ENCODE measurements at regions not wholly inside any gene's neighbourhood (a gene's known extent, or its start where the extent isn't known, plus 50 kb on each side); places are given as distances from the start of the nearest gene placed in this dataset.

DNA sequence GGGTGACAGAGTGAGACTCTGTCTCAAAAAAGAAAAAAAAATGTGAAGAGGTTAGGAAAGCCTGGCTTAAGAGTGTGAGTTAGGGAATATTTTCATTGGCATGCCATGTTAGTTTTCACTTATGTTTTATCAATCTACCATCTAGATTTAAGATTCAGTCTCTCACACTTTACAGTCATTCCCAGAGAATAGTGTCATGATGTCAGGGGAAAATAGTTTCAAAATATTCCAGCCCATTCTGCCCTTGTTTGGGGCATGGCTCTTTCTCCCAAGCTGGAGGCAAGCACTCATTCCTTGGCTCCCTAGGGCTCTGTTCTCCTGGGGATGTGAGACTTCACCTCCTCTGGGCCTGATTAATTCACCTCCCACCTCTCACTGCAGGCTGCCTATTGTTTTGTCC, 331.5 kb downstream of the CXCL12 start:
- Mint-ChIP-seq H3K9me3 (no peaks in the 10 kb centered on the region), H3K4me1 (ENCODE audit: low read depth) (no peaks in the 10 kb centered on the region), H3K4me3 (no peak overlapping the region), H3K36me3 (ENCODE audit: low read depth) (no peaks in the 10 kb centered on the region), H3K27me3 (ENCODE audit: low read depth) (peaks cover 20% of the 10 kb centered on the region), H3K27ac (no peak overlapping the region)
- DNase-seq, result no peak
- CTCF ChIA-PET, result no interaction called here
- intact Hi-C loops (cut with micrococcal nuclease), result loop anchor here (10.0 kb wide), 1 partner anchor 801 kb away; no protein-coding TSS in a partner anchor

DNA sequence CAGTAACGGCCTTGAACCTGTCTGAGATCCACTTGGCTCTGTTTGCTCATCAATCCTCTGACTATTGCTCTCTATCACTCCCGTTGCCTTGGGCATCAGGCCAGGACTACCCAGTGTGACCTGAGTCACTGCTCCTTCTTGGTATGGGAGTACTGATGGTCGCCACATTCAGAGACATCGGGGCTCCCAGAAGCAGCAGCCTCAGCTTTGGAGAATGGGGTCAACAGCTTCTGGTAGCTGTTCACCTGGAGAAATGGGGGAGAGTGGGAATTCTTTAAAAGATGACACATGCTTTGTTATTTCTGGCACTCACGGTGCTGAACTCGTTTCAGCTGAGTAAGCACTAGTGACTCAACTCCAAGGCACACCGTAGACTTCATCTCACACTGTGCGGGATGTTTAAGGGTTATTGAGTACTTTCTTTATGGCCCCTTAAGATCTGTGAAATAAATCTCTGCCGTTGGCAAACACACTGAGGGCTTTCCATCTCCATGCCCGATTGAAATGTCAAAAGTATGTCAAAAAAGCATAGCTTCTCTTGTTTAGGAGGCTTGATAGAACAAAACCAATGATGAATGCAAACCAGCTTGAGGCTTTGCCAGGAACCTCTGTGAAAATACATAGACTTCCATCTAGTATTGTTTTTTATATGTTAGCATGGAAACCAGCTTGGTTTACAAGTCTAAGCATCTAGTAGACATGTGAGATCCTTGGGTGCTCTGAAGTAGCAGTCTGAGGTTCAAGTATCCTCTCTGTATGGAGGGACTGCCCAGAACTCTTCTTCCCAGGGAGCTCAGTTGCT, 333.1 kb downstream of the CXCL12 start:
- H3K4me3 Mint-ChIP-seq, result no peak overlapping the region
- no peaks in the 10 kb centered on the region for H3K9me3 Mint-ChIP-seq
- CTCF ChIA-PET, result no interaction called here
- no peaks in the 10 kb centered on the region for H3K36me3 Mint-ChIP-seq (ENCODE audit: low read depth)
- intact Hi-C loops (cut with micrococcal nuclease), result loop anchor here (10.0 kb wide), 1 partner anchor 803 kb away; no protein-coding TSS in a partner anchor
- H3K27ac Mint-ChIP-seq, result no peak overlapping the region
- no peak for DNase-seq
- H3K27me3 Mint-ChIP-seq (ENCODE audit: low read depth), result peaks cover 25% of the 10 kb centered on the region
- peaks cover 3% of the 10 kb centered on the region for H3K4me1 Mint-ChIP-seq (ENCODE audit: low read depth)

DNA sequence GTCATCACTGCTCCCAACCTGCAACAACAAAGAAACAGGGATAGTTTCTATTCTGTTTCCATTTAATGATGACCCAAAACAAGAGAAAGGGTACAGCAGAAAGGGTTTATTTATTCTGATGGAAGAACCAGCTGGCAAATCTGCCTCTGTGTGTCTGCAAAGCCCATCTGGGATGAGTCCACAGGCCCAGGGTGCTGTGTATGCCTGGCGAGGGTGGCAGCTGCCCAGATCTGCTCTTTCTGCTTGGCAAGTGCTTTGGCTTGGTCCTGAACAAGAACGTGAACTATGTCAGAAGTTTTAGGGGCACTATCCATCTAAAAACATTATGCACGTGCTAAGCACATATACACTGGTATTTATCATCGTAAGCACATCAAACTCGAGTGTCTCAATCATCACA, 333.8 kb downstream of the CXCL12 start:
- no peak for DNase-seq
- H3K4me3 Mint-ChIP-seq, result no peak overlapping the region
- peaks cover 3% of the 10 kb centered on the region for H3K4me1 Mint-ChIP-seq (ENCODE audit: low read depth)
- CTCF ChIA-PET, result no interaction called here
- H3K9me3 Mint-ChIP-seq, result no peaks in the 10 kb centered on the region
- intact Hi-C loops (cut with micrococcal nuclease), result loop anchor here (10.0 kb wide), 1 partner anchor 804 kb away; no protein-coding TSS in a partner anchor
- H3K36me3 Mint-ChIP-seq (ENCODE audit: low read depth), result no peaks in the 10 kb centered on the region
- H3K27ac Mint-ChIP-seq, result no peak overlapping the region
- peaks cover 20% of the 10 kb centered on the region for H3K27me3 Mint-ChIP-seq (ENCODE audit: low read depth)

DNA sequence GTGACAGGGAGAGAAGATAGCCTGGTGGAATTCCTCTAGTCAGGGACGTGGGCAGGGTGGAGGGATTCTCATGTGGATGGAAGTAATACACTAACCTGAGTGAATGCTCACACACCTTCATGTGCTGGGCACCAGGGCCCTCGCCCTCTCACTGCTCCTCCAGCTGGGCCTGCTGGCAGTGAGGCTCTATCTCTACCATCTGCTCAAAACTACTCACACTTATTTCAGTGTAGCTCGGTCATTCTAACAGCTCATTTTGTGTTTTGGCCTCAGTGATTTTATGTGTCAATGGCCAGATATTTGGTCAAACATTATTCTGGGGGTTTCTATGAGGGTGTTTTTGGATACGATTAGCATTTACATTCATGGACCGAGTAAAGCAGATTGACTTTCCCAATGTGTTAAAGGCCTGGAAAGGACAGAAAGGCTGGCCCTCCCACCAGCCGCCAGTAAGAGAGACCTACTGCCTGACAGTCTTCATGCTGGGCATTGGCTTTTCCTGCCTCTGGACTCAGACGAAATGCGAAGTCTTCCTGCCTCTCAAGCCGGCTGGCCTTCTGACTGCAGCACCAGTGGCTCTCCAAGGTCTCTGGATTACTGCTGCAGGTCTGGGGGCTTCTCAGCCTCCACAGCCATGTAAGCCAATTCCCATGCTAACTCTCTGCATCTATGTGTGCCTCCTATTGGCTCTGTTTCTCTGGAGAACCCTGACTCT, 335.4 kb downstream of the CXCL12 start:
- DNase-seq, result no peak
- Mint-ChIP-seq H3K27me3 (ENCODE audit: low read depth) (peaks cover 18% of the 10 kb centered on the region), H3K36me3 (ENCODE audit: low read depth) (no peaks in the 10 kb centered on the region), H3K4me3 (no peak overlapping the region), H3K4me1 (ENCODE audit: low read depth) (peaks cover 3% of the 10 kb centered on the region), H3K27ac (no peak overlapping the region), H3K9me3 (no peaks in the 10 kb centered on the region)
- intact Hi-C loops (cut with micrococcal nuclease), result loop anchor here (10.0 kb wide), 1 partner anchor 805 kb away; no protein-coding TSS in a partner anchor
- CTCF ChIA-PET, result no interaction called here

DNA sequence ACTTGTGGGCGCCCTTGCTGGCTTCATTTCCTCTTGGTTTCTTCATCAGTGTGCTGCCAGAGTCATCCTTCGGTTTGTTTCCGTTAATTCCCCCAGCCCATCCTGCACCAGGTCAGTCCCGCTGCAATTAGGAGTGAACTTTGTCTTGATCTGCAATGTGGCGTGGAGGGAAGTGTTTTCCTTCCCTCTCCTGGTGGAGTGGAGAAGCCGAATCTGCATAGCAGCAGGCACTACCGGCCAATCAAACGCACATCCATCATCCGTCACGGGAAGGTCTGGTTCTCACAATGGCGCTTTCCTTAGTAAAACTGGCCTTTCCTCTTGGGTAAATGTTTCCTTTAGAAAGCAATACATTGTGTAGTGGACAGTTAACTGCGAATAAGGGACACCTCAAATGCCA, 337.5 kb downstream of the CXCL12 start:
- Mint-ChIP-seq H3K36me3 (ENCODE audit: low read depth) (no peaks in the 10 kb centered on the region), H3K9me3 (no peaks in the 10 kb centered on the region), H3K27ac (no peak overlapping the region), H3K4me1 (ENCODE audit: low read depth) (peaks cover 3% of the 10 kb centered on the region), H3K4me3 (no peak overlapping the region), H3K27me3 (ENCODE audit: low read depth) (peaks cover 14% of the 10 kb centered on the region)
- CTCF ChIA-PET, result no interaction called here
- no peak for DNase-seq
- intact Hi-C loops (cut with micrococcal nuclease), result no loop called here

DNA sequence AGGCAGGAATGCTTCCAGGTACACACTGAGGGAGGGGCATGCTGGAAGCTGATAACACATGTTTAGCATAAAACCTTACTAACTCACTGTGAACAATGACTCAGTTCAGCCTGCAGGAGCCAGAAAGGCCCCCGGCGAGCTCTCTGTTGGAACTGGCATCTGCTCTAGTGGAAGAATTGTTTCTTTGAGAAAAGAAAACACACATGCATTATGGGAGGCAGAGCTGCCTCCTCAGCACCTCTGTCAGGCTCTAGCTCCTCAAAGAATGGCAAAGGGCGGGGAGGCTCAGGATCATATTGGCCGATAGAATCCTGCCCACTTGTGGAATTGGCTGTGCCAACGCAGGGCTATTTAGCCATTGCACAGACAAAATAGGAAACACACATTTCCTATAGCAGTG, 338.3 kb downstream of the CXCL12 start:
- H3K9me3 Mint-ChIP-seq, result no peaks in the 10 kb centered on the region
- no peaks in the 10 kb centered on the region for H3K36me3 Mint-ChIP-seq (ENCODE audit: low read depth)
- peaks cover 9% of the 10 kb centered on the region for H3K27me3 Mint-ChIP-seq (ENCODE audit: low read depth)
- H3K4me3 Mint-ChIP-seq, result no peak overlapping the region
- no peak overlapping the region for H3K27ac Mint-ChIP-seq
- DNase-seq, result no peak
- CTCF ChIA-PET, result interaction anchor here (0.6 kb wide), 1 partner anchor 39 kb away, joined by 4 read pairs; no protein-coding TSS in a partner anchor
- intact Hi-C loops (cut with micrococcal nuclease), result no loop called here
- peaks cover 3% of the 10 kb centered on the region for H3K4me1 Mint-ChIP-seq (ENCODE audit: low read depth)

DNA sequence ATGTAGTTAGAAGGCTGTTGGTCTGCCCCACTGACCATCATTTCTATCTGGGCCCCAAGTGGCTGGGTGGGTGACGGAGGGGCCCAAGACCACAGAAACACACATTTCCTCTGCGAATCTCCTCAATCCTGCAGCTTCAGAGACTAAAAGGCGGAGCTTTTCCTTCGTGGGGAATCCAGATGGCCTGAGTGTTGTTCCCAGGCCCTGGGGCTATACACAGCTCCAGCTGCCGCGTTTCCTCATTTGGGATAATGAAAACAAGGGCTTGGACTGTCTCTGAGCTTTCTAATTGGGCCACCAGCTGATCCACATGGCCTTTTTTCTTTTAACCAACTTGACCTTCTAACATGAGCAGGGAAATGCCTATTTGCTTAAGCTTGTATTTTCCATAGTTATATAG, 339.9 kb downstream of the CXCL12 start:
- Mint-ChIP-seq H3K4me3 (no peak overlapping the region), H3K36me3 (ENCODE audit: low read depth) (no peaks in the 10 kb centered on the region), H3K4me1 (ENCODE audit: low read depth) (peaks cover 3% of the 10 kb centered on the region), H3K27me3 (ENCODE audit: low read depth) (peaks cover 7% of the 10 kb centered on the region), H3K9me3 (no peaks in the 10 kb centered on the region), H3K27ac (no peak overlapping the region)
- DNase-seq, result no peak
- intact Hi-C loops (cut with micrococcal nuclease), result no loop called here
- CTCF ChIA-PET, result no interaction called here

DNA sequence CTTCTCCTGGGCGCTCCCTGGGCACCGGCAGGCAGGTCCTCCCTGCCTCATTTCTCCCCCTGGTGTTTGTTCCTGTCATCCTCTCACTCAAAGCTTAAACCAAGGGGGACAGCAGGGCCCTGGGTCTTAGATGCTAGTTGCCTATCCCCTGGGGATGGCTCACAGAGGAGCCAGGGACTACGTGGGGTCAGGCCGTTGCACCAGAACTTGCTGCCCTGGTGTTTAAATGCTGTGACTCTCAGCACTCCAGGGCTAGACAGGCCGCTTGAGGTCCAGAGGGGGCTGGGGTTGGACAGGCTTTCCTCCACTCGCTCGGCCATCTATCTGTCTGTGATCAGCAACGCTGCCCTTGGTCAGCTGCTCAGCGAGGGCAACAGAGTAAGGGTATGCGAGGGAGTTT, 340.3 kb downstream of the CXCL12 start:
- H3K27me3 Mint-ChIP-seq (ENCODE audit: low read depth), result peaks cover 7% of the 10 kb centered on the region
- intact Hi-C loops (cut with micrococcal nuclease), result no loop called here

DNA sequence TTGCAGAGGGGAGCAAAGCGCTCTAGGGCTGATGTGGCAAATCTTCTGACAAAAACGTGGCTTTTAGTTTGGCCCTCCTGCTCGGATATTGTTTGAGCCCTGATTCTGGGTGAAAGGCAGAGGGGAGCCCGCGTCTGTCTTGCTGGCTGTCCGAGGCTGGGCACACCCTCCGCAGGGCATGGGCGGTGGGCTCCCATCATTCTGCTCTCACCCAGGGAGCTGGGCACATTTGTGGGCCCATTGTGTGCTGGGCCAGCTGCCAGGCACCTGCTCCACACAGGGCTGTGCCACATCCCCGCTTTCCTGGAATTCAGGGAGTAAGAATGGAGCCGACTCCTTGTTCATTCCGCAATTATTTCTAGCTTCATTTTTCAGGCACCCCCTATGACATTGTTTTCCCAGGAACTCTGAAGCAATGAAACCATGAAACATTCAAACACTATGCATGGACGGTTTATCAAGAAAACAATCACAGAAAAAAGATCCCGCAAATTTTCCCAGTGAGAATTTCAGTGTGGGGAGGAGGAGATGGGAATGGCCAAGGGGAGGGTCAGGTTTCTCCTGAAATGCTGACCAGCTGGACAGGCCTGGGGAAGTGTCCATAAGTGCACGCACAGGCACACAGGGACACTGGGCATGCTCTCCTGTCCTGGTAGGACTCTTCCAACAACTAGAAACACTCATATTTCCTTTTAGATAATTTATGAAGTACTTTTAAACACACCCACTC, 341.1 kb downstream of the CXCL12 start:
- Mint-ChIP-seq H3K27me3 (ENCODE audit: low read depth) (peaks cover 5% of the 10 kb centered on the region), H3K9me3 (no peaks in the 10 kb centered on the region), H3K4me3 (no peak overlapping the region), H3K36me3 (ENCODE audit: low read depth) (no peaks in the 10 kb centered on the region), H3K27ac (no peak overlapping the region), H3K4me1 (ENCODE audit: low read depth) (peaks cover 3% of the 10 kb centered on the region)
- intact Hi-C loops (cut with micrococcal nuclease), result no loop called here
- no peak for DNase-seq
- CTCF ChIA-PET, result no interaction called here

More for the DNA sequence above, 340.3 kb downstream of the CXCL12 start:
- no peak for DNase-seq
- Mint-ChIP-seq H3K27ac (no peak overlapping the region), H3K36me3 (ENCODE audit: low read depth) (no peaks in the 10 kb centered on the region), H3K4me1 (ENCODE audit: low read depth) (peaks cover 3% of the 10 kb centered on the region), H3K9me3 (no peaks in the 10 kb centered on the region), H3K4me3 (no peak overlapping the region)
- CTCF ChIA-PET, result no interaction called here

DNA sequence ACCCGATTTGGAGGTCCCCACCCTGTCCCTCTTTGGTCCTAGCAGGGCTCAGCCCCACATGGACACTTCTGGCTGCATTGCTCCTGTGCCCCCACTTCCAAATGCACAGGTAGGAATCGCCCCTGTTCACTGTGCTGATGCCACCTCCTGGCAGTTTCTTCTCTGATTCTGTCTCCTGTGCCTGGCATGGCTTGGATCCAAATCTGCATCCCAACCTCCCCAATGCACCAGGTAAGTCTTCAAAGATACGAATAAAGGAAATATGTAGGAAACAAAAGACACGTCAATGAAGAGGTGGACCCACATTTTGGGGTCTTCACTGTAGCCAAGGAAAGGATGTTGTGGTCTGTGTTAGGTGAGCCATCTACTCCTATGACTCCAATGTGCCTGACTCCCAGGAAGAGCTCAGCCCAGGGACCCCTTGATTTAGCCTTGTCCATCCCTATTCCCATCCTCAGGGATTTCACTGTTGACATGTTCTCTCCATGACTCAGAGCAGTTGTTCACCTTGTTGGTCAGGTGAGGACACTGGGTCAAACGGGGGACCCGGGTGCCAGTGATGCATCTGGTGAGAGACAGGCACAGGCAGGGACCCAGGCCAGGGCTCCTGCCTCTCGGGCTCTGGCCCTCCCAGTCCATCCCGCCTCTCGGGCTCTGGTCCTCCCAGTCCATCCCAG, 341.8 kb downstream of the CXCL12 start:
- no peak for DNase-seq
- Mint-ChIP-seq H3K9me3 (no peaks in the 10 kb centered on the region), H3K27ac (no peak overlapping the region), H3K4me3 (no peak overlapping the region), H3K27me3 (ENCODE audit: low read depth) (peaks cover 5% of the 10 kb centered on the region), H3K36me3 (ENCODE audit: low read depth) (no peaks in the 10 kb centered on the region), H3K4me1 (ENCODE audit: low read depth) (peaks cover 3% of the 10 kb centered on the region)
- CTCF ChIA-PET, result no interaction called here
- intact Hi-C loops (cut with micrococcal nuclease), result no loop called here

DNA sequence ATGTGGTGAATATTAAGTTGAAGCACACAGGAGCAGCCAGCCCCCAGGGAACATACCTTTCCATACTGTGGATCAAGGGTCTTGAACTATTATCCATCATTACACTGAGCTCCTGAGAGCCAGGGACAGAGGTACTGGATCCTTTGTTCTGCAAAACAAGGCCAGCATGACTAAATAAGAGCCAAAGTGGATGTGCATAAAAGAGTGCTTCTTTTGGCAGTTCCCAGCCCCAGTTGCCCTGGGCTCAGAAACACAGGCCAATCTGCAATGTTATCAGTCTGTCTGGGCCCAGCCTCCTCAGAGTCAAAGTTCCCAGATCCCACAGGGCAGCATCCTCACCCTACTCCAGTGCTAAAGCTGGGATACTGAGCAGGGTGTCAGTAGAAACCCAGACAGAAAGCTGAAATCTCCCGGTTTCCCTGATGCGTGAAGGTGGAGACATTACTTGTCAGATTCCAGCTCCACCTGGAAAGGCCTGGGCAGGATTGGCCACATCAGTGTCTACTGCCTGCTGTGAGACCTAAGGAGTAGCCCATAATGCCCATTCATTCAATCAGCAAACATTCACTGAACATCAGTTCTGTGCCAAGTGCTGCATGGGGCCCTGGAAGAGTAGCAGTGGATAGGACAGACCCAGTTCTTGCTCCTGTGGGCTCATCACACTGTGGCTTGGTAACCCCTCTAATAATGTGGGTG, 342.7 kb downstream of the CXCL12 start:
- no peaks in the 10 kb centered on the region for H3K36me3 Mint-ChIP-seq (ENCODE audit: low read depth)
- intact Hi-C loops (cut with micrococcal nuclease), result no loop called here
- peaks cover under 1% of the 10 kb centered on the region for H3K27me3 Mint-ChIP-seq (ENCODE audit: low read depth)
- no peak for DNase-seq
- no peak overlapping the region for H3K27ac Mint-ChIP-seq
- no peaks in the 10 kb centered on the region for H3K9me3 Mint-ChIP-seq
- CTCF ChIA-PET, result no interaction called here
- peaks cover under 1% of the 10 kb centered on the region for H3K4me1 Mint-ChIP-seq (ENCODE audit: low read depth)
- no peak overlapping the region for H3K4me3 Mint-ChIP-seq

DNA sequence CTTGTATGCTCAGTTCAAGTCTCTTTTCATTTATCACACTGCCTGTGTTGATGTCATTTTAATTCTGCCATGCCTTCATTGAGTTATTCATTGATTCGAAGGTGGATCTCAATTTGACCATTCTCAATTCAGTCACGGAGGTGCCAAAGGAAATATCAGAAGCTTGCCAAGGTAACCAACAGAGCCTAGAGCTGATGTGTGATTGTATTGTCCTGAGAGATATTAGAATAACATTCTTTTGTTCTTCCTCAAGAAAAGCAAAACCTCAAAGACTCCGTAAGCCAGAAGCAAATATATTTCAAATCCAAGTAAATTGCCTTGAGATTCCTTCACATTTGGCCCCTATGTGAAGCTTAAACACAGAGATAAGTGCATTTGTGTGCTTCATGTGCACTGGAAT, 345.3 kb downstream of the CXCL12 start:
- Mint-ChIP-seq H3K9me3 (no peaks in the 10 kb centered on the region), H3K27me3 (ENCODE audit: low read depth) (peaks cover 13% of the 10 kb centered on the region), H3K27ac (no peak overlapping the region), H3K36me3 (ENCODE audit: low read depth) (no peaks in the 10 kb centered on the region), H3K4me1 (ENCODE audit: low read depth) (no peaks in the 10 kb centered on the region), H3K4me3 (no peak overlapping the region)
- CTCF ChIA-PET, result no interaction called here
- intact Hi-C loops (cut with micrococcal nuclease), result no loop called here
- no peak for DNase-seq

Measured in activated naive CD4-positive, alpha-beta T cell treated with anti-CD3 and anti-CD28 coated beads for 36 hours (primary cell).